ENCODE measurements at regions not wholly inside any gene's neighbourhood (a gene's known extent, or its start where the extent isn't known, plus 50 kb on each side); places are given as distances from the start of the nearest gene placed in this dataset.
A peak's percentile ranks its signal among the peaks of the same experiment; 100 is the strongest.

DNA sequence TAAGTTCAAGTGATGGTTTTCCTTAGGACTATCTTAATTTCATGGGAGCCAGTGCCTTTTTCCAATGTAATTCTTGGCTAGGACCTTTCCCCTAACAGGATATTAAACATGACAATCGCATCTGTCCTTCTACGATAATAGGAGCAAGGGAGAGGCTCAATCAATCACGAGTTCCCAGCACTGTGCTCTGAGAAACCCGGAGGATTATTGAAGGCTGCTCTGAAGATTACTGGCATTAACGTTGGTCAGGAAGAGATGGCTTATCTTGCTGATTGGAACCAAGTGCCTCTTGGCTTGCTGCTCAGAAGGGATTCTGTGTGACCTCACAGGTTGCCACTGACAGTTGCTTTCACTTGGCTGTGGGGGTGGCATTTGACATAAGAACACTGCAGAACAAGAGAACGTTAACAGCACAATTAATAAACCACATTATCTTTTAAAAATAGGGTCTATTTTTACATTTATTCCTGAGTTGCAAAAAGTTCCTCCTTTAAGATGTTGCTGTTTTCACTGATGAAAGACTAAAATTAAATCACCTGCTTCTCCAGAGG is 252.1 kb upstream of the TAC1 start:
- DNase-seq (ENCODE audit: low read depth), result no peak
- TF ChIP-seq, protein P1, sequence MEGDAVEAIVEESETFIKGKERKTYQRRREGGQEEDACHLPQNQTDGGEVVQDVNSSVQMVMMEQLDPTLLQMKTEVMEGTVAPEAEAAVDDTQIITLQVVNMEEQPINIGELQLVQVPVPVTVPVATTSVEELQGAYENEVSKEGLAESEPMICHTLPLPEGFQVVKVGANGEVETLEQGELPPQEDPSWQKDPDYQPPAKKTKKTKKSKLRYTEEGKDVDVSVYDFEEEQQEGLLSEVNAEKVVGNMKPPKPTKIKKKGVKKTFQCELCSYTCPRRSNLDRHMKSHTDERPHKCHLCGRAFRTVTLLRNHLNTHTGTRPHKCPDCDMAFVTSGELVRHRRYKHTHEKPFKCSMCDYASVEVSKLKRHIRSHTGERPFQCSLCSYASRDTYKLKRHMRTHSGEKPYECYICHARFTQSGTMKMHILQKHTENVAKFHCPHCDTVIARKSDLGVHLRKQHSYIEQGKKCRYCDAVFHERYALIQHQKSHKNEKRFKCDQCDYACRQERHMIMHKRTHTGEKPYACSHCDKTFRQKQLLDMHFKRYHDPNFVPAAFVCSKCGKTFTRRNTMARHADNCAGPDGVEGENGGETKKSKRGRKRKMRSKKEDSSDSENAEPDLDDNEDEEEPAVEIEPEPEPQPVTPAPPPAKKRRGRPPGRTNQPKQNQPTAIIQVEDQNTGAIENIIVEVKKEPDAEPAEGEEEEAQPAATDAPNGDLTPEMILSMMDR (IDR thresholded peaks at IDR 0.05; ENCODE audit: insufficient read depth, low read depth, low read length, missing control alignments), result no peak
- H3K4me3 ChIP-seq (ENCODE audit: low read length), result no peak overlapping the region

DNA sequence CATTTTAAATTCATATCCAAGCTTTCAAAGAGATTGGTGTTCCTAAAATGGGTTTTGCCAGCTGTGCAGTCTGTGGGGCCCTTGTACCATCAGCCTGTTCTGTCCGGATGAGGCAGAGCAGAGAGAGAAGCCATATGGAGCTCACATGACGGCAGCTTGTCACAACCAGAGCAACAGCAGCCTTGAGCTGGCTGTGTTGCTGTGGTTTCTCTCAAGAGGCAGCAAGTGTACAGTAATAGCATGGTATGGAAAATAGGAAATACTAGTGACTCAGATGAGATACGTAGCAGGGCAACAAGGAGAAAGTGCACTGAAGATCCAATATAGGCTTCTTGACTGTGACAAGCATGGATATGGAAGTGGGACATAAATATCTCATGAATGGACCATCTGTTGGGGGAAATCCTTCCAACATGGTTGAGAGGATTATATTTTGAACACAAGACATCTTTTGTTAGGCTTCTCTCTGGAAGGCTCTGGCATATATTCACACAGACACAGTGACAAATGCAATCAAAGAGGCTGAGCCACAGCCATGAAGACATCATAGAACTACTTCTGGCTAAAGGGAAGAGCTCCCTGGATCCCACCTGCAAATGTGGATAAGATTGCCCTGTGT is 251.0 kb upstream of the TAC1 start:
- TF ChIP-seq, protein P1 (IDR thresholded peaks at IDR 0.05; ENCODE audit: insufficient read depth, low read depth, low read length, missing control alignments), result no peak
- DNase-seq (ENCODE audit: low read depth), result no peak
- no peak overlapping the region for H3K4me3 ChIP-seq (ENCODE audit: low read length)

DNA sequence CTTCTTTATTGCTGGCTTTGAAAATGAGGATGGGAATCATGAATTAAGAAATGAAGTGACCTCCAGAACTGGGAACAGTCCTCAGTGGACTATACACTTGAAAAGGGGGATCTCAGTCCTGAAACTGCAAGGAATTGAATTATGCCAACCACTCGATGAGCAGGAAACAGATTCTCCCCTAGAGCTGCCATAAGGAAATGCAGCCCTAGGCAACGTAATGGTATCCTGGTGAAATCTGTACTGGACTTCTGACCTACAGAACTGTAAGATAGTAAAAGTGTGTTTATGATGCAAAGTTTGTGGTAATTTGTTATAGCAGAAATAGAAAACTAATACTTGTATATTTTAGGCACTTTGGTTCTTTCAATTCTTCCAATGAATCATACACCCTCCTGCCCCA is 236.4 kb upstream of the TAC1 start:
- no peak for DNase-seq (ENCODE audit: low read depth)
- TF ChIP-seq, protein P1 (IDR thresholded peaks at IDR 0.05; ENCODE audit: insufficient read depth, low read depth, low read length, missing control alignments), result no peak
- H3K4me3 ChIP-seq (ENCODE audit: low read length), result no peak overlapping the region

DNA sequence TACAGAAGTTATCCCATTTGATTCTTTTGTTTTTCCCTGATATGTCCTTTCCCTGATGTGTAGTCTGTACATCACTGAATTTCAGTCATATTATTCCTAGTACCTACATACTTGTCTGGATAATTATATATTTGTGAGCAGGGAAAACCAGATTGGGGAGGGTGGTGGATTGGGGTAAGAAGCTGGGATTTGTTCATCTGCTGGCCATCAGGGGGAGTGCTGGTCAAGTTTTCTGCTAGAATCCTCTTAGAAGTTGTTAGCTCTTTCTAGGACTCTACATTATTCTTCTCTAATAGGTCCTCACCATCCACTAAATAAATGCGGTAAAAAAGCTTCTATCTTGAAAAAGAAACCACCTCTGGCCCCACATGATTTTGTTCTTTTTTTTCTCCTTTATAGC is 232.7 kb upstream of the TAC1 start:
- no peak overlapping the region for H3K4me3 ChIP-seq (ENCODE audit: low read length)
- TF ChIP-seq, protein P1 (IDR thresholded peaks at IDR 0.05; ENCODE audit: insufficient read depth, low read depth, low read length, missing control alignments), result peak; percentile 62
- peak; percentile 60 for DNase-seq (ENCODE audit: low read depth)

DNA sequence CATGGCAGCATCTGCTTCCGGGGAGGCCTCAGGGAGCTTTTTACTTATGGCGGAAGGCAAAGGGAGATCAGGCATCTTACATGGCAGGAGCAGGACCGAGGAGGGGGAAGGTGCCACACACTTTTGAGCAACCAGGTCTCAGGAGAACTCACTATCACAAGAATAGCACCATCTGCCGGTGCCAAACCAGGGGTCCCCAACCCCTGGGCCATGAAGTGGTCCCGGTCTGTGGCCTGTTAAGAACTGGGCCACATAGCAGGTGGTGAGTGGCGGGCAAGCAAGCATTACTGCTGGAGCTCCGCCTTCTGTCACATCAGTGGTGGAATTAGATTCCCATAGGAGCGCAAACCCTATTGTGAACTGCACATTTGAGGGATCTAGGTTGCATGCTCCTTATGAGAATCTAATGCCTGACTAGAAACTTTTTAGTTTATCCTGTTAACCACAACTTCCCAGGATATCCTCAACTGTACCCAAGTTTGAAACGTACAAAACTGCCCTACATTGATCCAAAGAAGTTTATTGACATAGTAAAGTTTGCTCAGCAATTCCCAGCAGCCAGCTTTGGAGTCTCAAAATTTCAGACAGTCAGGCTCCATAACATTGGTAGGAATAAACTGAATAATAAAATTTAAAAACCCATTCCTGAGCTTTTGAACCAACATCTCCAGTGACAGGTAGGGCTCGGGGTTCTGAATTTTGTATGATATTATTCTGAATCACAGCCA is 228.4 kb upstream of the TAC1 start:
- H3K4me3 ChIP-seq (ENCODE audit: low read length), result no peak overlapping the region
- TF ChIP-seq, protein P1 (IDR thresholded peaks at IDR 0.05; ENCODE audit: insufficient read depth, low read depth, low read length, missing control alignments), result no peak
- DNase-seq (ENCODE audit: low read depth), result no peak

DNA sequence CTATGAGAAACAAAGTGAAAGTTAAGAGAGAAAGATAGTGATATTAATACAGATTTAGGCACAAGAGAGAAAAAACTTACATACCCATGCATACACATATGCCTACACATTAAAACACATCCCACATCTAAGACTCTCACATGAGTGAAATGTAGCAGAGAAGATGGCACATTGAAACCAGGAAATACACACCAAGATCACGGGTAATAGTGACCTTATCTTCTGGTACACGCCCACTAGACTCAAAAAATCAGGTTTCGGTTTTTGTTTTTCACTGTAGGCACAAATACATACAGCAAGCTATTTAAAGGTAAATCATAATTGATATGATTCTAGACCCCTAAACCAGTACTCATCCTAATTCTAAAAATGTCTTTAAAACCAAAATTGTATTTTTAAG is 225.2 kb upstream of the TAC1 start:
- TF ChIP-seq, protein P1 (IDR thresholded peaks at IDR 0.05; ENCODE audit: insufficient read depth, low read depth, low read length, missing control alignments), result no peak
- no peak overlapping the region for H3K4me3 ChIP-seq (ENCODE audit: low read length)
- DNase-seq (ENCODE audit: low read depth), result no peak
